T-helper 2 cell (primary cell): ENCODE measurements at regions not wholly inside any gene's neighbourhood (a gene's known extent, or its start where the extent isn't known, plus 50 kb on each side); places are given as distances from the start of the nearest gene placed in this dataset.
A peak's percentile ranks its signal among the peaks of the same experiment; 100 is the strongest.

Experiments
- DNase-seq, 5 experiments: peaks; one replicate each; pipeline versions ENCODE4 v3.0.0 to v3.0.0-alpha.2; 2012 to 2022

- DNase-seq, result no peak
Measured at GRCh38 chr1:81695741-81696140, 105.0 kb upstream of the ADGRL2 start.

GRCh38 chr1:81693316-81693715, 107.4 kb upstream of the ADGRL2 start:
- no peak for DNase-seq

GRCh38 chr1:81690676-81691453, 109.9 kb upstream of the ADGRL2 start:
- no peak for DNase-seq

GRCh38 chr1:81689531-81689941, 111.2 kb upstream of the ADGRL2 start:
- no peak for DNase-seq

GRCh38 chr1:81682490-81682889, 118.2 kb upstream of the ADGRL2 start:
- no peak for DNase-seq

- peak in 1 of 5 experiments; percentile 35 for DNase-seq
Measured at GRCh38 chr1:81681601-81682266, 119.0 kb upstream of the ADGRL2 start.

GRCh38 chr1:81681114-81681513, 119.6 kb upstream of the ADGRL2 start:
- DNase-seq, result no peak

GRCh38 chr1:81679942-81680341, 120.8 kb upstream of the ADGRL2 start:
- DNase-seq, result no peak

GRCh38 chr1:81678779-81679178, 122.0 kb upstream of the ADGRL2 start:
- no peak for DNase-seq

- no peak for DNase-seq
Measured at GRCh38 chr1:81672766-81673165, 128.0 kb upstream of the ADGRL2 start.

- DNase-seq, result no peak
Measured at GRCh38 chr1:81671038-81671437, 129.7 kb upstream of the ADGRL2 start.

GRCh38 chr1:81670286-81670685, 130.4 kb upstream of the ADGRL2 start:
- DNase-seq, result no peak

GRCh38 chr1:81666586-81666985, 134.1 kb upstream of the ADGRL2 start:
- no peak for DNase-seq

- no peak for DNase-seq
Measured at GRCh38 chr1:81664341-81664740, 136.4 kb upstream of the ADGRL2 start.

- DNase-seq, result no peak
Measured at GRCh38 chr1:81662913-81663526, 137.7 kb upstream of the ADGRL2 start.

- no peak for DNase-seq
Measured at GRCh38 chr1:81660286-81660685, 140.4 kb upstream of the ADGRL2 start.

- DNase-seq, result no peak
Measured at GRCh38 chr1:81654657-81655056, 146.1 kb upstream of the ADGRL2 start.

GRCh38 chr1:81654147-81654546, 146.6 kb upstream of the ADGRL2 start:
- no peak for DNase-seq

- DNase-seq, result no peak
Measured at GRCh38 chr1:81650776-81651175, 150.0 kb upstream of the ADGRL2 start.

GRCh38 chr1:81635816-81636215, 164.9 kb upstream of the ADGRL2 start:
- no peak for DNase-seq

- no peak for DNase-seq
Measured at GRCh38 chr1:81634294-81634693, 166.4 kb upstream of the ADGRL2 start.

GRCh38 chr1:81619156-81619555, 181.6 kb upstream of the ADGRL2 start:
- no peak for DNase-seq

GRCh38 chr1:81618376-81618775, 182.4 kb upstream of the ADGRL2 start:
- DNase-seq, result no peak
